ENCODE measurements at regions not wholly inside any gene's neighbourhood (a gene's known extent, or its start where the extent isn't known, plus 50 kb on each side); places are given as distances from the start of the nearest gene placed in this dataset.

- TF ChIP-seq CEBPB (IDR thresholded peaks at IDR 0.05) (no peak), TCF12 (IDR thresholded peaks at IDR 0.05; ENCODE audit: low read depth) (no peak), FOXM1 (IDR thresholded peaks at IDR 0.05; ENCODE audit: borderline replicate concordance, low read depth) (no peak), CREB1 (IDR thresholded peaks at IDR 0.05; ENCODE audit: low read depth) (no peak), MAX (IDR thresholded peaks at IDR 0.05) (no peak), ZBTB7A (IDR thresholded peaks at IDR 0.05; ENCODE audit: low read depth) (no peak), EGR1 (IDR thresholded peaks at IDR 0.05) (no peak), EP300 (IDR thresholded peaks at IDR 0.05; ENCODE audit: borderline replicate concordance) (no peak), TEAD4 (IDR thresholded peaks at IDR 0.05) (no peak), YY1 (IDR thresholded peaks at IDR 0.05; ENCODE audit: low read depth) (no peak), USF1 (IDR thresholded peaks at IDR 0.05) (no peak)
- TF ChIP-seq, protein P1, sequence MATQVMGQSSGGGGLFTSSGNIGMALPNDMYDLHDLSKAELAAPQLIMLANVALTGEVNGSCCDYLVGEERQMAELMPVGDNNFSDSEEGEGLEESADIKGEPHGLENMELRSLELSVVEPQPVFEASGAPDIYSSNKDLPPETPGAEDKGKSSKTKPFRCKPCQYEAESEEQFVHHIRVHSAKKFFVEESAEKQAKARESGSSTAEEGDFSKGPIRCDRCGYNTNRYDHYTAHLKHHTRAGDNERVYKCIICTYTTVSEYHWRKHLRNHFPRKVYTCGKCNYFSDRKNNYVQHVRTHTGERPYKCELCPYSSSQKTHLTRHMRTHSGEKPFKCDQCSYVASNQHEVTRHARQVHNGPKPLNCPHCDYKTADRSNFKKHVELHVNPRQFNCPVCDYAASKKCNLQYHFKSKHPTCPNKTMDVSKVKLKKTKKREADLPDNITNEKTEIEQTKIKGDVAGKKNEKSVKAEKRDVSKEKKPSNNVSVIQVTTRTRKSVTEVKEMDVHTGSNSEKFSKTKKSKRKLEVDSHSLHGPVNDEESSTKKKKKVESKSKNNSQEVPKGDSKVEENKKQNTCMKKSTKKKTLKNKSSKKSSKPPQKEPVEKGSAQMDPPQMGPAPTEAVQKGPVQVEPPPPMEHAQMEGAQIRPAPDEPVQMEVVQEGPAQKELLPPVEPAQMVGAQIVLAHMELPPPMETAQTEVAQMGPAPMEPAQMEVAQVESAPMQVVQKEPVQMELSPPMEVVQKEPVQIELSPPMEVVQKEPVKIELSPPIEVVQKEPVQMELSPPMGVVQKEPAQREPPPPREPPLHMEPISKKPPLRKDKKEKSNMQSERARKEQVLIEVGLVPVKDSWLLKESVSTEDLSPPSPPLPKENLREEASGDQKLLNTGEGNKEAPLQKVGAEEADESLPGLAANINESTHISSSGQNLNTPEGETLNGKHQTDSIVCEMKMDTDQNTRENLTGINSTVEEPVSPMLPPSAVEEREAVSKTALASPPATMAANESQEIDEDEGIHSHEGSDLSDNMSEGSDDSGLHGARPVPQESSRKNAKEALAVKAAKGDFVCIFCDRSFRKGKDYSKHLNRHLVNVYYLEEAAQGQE (IDR thresholded peaks at IDR 0.05; ENCODE audit: low read depth) = no peak
Observed at GRCh38 chr7:130998993-130999602, 265.1 kb upstream of the KLF14 start.

DNA sequence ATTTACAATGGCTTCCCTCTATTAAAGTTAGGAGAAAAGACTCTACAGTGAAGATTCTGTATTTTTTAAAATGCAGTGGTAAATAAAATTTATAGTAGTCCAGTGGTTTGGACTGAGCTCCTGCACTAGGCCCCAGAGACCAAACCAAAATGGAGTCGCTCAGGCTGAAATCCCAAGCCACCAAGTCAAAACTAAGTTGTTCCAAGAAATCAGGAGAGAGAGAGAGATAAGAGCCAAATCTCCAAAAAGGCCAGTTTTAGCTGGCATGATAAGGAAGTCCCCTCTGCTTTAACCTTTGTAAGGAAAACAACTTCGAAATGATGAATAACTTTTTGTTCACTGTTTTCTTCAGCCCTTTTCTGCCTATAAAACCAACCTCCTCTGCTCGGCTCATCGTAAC lies 265.9 kb upstream of the KLF14 start:
- no peak for TF ChIP-seq TAF1 (IDR thresholded peaks at IDR 0.05; ENCODE audit: low read depth)
- no peak for TF ChIP-seq TCF12 (IDR thresholded peaks at IDR 0.05; ENCODE audit: low read depth)
- no peak for TF ChIP-seq YY1 (IDR thresholded peaks at IDR 0.05; ENCODE audit: low read depth)
- no peak for TF ChIP-seq CEBPB (IDR thresholded peaks at IDR 0.05)
- TF ChIP-seq USF1 (IDR thresholded peaks at IDR 0.05) = no peak
- TF ChIP-seq, protein P1 (IDR thresholded peaks at IDR 0.05; ENCODE audit: low read depth) = no peak
- no peak for TF ChIP-seq EGR1 (IDR thresholded peaks at IDR 0.05)
- TF ChIP-seq ZBTB7A (IDR thresholded peaks at IDR 0.05; ENCODE audit: low read depth) = no peak
- TF ChIP-seq MAX (IDR thresholded peaks at IDR 0.05) = no peak
- TF ChIP-seq FOXM1 (IDR thresholded peaks at IDR 0.05; ENCODE audit: borderline replicate concordance, low read depth) = no peak
- no peak for TF ChIP-seq EP300 (IDR thresholded peaks at IDR 0.05; ENCODE audit: borderline replicate concordance)
- TF ChIP-seq NFIC (IDR thresholded peaks at IDR 0.05) = no peak
- TF ChIP-seq TEAD4 (IDR thresholded peaks at IDR 0.05) = no peak
- TF ChIP-seq RAD21 (IDR thresholded peaks at IDR 0.05; ENCODE audit: low read depth) = no peak
- no peak for TF ChIP-seq CREB1 (IDR thresholded peaks at IDR 0.05; ENCODE audit: low read depth)

DNA sequence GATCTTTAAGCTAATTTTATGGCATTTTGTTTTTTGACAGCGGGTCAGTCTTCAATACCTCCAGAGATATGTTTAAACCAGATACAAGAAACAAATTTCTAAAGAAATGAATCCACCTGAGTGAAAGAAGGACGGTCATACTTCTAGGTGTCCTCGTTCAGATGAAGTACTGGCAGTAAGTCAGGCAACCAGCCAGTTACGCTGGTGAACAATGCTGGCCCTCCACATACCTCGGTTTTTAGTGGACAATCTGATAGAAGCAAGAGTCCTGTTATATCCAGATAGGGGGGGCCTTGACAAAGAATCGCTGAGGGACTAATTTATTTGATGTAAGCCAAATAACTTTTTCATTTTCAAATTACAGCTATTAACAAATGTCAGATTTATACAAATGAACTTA lies 266.4 kb upstream of the KLF14 start:
- TF ChIP-seq USF1 (IDR thresholded peaks at IDR 0.05) (no peak), CREB1 (IDR thresholded peaks at IDR 0.05; ENCODE audit: low read depth) (no peak), EP300 (IDR thresholded peaks at IDR 0.05; ENCODE audit: borderline replicate concordance) (no peak), FOXM1 (IDR thresholded peaks at IDR 0.05; ENCODE audit: borderline replicate concordance, low read depth) (no peak), CEBPB (IDR thresholded peaks at IDR 0.05) (no peak), TEAD4 (IDR thresholded peaks at IDR 0.05) (no peak), YY1 (IDR thresholded peaks at IDR 0.05; ENCODE audit: low read depth) (no peak), TAF1 (IDR thresholded peaks at IDR 0.05; ENCODE audit: low read depth) (no peak)

DNA sequence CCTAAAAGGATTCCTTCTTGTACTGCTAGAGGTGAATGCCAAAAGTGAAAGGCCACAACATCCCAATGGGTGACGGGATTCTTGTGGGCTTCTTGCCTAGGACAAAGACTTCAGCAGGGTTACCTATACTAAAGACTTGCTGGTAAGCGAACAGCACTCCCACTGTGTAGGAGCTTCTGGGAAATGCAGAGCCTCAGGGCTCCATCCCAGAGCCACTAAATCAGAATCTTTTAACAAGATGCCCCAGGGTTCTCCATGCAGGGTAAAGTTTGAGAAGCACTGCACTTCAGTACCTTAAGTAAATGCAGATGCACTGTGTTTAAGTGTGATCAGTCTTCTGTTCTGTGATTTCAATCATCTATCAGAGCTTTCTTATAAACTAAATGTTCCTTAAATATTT lies 266.9 kb upstream of the KLF14 start:
- TF ChIP-seq TEAD4 (IDR thresholded peaks at IDR 0.05) = no peak
- no peak for TF ChIP-seq EGR1 (IDR thresholded peaks at IDR 0.05)
- TF ChIP-seq ZBTB7A (IDR thresholded peaks at IDR 0.05; ENCODE audit: low read depth) = no peak
- TF ChIP-seq TAF1 (IDR thresholded peaks at IDR 0.05; ENCODE audit: low read depth) = no peak
- TF ChIP-seq NFIC (IDR thresholded peaks at IDR 0.05) = no peak

- TF ChIP-seq CREB1 (IDR thresholded peaks at IDR 0.05; ENCODE audit: low read depth) = no peak
- no peak for TF ChIP-seq NFIC (IDR thresholded peaks at IDR 0.05)
- TF ChIP-seq, protein P1 (IDR thresholded peaks at IDR 0.05; ENCODE audit: low read depth) = no peak
- TF ChIP-seq USF1 (IDR thresholded peaks at IDR 0.05) = no peak
- no peak for TF ChIP-seq MAX (IDR thresholded peaks at IDR 0.05)
- no peak for TF ChIP-seq RAD21 (IDR thresholded peaks at IDR 0.05; ENCODE audit: low read depth)
- no peak for TF ChIP-seq EGR1 (IDR thresholded peaks at IDR 0.05)
- TF ChIP-seq FOXM1 (IDR thresholded peaks at IDR 0.05; ENCODE audit: borderline replicate concordance, low read depth) = no peak
- TF ChIP-seq YY1 (IDR thresholded peaks at IDR 0.05; ENCODE audit: low read depth) = no peak
- no peak for TF ChIP-seq ZBTB7A (IDR thresholded peaks at IDR 0.05; ENCODE audit: low read depth)
- TF ChIP-seq TEAD4 (IDR thresholded peaks at IDR 0.05) = no peak
- no peak for TF ChIP-seq EP300 (IDR thresholded peaks at IDR 0.05; ENCODE audit: borderline replicate concordance)
- TF ChIP-seq TAF1 (IDR thresholded peaks at IDR 0.05; ENCODE audit: low read depth) = no peak
- TF ChIP-seq CEBPB (IDR thresholded peaks at IDR 0.05) = no peak
- TF ChIP-seq TCF12 (IDR thresholded peaks at IDR 0.05; ENCODE audit: low read depth) = no peak
Observed at GRCh38 chr7:131002600-131002999, 268.6 kb upstream of the KLF14 start.

Data from Ishikawa (cell line).